ENCODE measurements at regions not wholly inside any gene's neighbourhood (a gene's known extent, or its start where the extent isn't known, plus 50 kb on each side); places are given as distances from the start of the nearest gene placed in this dataset.

DNA sequence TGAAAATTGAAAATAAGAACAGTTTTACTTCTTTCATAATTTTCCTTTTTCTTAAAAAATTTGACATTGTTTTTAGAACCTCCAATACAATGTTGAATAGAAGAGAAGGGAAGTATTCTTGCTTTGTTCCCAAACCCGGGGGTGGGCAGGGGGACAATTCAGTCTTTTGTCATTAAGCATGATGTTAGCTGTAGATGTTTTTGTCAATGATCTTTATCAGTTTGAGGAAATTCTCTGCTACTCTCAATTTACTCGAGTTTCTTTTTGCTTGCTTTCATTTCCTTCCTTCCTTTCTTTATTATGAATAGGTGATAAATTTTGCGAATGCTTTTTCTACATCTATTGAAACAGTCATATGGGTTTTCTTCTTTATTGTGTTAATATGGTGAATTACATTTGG is 183.2 kb upstream of the FRMD6 start:
- FAIRE-seq (no peak), DNase-seq (ENCODE audit: insufficient read length) (no peak)
- TF ChIP-seq POLR2AphosphoS5 (IDR thresholded peaks at IDR 0.05; ENCODE audit: low read depth, low read length) (no peak), TAF1 (IDR thresholded peaks at IDR 0.05; ENCODE audit: borderline replicate concordance, low read depth, low read length) (no peak), POLR2A (IDR thresholded peaks at IDR 0.05; ENCODE audit: low read depth, low read length) (no peak)

DNA sequence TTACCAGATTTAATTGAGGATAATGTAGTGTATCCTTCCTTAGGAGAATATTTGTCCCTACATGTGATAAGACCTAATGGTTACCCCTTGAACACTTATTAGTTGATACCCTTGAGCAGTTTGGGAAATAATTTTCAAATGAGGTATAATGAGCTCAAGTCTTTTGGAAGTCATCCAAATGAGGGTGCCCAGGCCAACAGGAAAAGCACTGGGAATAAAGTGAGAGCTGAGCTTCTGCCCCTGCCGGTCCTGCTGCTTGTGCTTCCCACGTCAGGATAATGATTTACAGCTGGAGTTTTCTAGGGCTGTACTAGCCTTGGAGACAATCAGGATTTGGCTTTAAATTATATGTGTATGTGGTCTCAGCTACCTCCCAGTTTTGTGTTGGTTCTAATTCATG is 178.8 kb upstream of the FRMD6 start:
- DNase-seq (ENCODE audit: insufficient read length) (no peak), FAIRE-seq (no peak)
- TF ChIP-seq POLR2AphosphoS5 (IDR thresholded peaks at IDR 0.05; ENCODE audit: low read depth, low read length) (no peak), POLR2A (IDR thresholded peaks at IDR 0.05; ENCODE audit: low read depth, low read length) (no peak), TAF1 (IDR thresholded peaks at IDR 0.05; ENCODE audit: borderline replicate concordance, low read depth, low read length) (no peak)

DNA sequence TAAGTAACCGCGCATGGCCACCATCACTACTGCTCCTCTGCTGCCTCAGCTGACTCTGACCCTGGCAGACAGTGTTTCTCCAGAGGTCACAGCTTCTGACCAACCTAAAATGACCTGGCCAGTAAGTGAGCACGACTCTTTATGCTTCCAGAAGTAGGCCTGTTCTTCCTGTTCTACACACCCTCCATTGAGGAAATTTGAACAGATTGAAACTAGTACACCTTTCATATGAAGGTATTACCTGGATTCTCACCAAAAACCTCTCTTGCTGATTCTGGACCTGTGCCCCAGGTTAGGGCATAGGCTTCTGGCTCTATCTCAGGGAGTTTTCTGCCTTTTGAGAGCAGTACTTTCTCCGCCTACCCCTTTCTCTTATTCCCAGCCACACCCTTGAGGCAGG is 178.4 kb upstream of the FRMD6 start:
- TF ChIP-seq TAF1 (IDR thresholded peaks at IDR 0.05; ENCODE audit: borderline replicate concordance, low read depth, low read length), result no peak
- TF ChIP-seq POLR2AphosphoS5 (IDR thresholded peaks at IDR 0.05; ENCODE audit: low read depth, low read length), result no peak
- no peak for TF ChIP-seq POLR2A (IDR thresholded peaks at IDR 0.05; ENCODE audit: low read depth, low read length)
- no peak for FAIRE-seq

DNA sequence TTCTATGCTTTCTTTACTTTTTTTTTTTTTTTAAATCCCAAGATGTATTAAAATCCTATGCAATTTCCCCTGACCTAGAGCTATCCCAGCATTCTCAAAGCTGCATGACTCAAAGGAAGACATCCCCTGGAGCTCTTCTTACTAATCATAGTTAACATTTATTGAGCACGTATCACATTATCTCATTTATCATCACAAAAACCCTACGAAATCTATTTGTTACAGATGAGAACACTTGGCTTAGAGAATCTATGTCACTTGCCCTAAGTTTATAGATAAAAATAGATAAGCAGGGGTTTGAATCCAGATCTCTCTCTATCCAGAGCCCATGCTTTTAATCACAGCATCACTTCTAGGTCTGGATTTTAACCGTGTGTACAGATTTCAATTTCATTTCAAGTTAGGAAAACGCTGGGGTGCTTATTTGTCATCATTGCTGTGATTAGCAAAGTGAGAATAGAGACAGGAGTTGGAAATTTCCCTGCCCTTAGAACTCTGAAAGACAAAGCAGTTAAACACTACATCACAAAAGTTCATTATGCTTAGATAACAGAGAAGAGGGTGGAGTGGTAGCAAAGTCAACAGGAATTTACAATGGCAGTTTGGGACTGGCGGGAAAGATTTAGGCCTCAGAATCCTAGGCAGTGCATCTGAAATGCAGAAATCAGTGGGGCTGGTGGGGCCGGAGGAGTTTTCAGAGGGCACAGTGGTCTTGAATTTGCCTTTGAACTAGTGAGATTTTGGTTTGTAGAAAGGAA is 177.7 kb upstream of the FRMD6 start:
- FAIRE-seq, result no peak

More for the DNA sequence above, 178.4 kb upstream of the FRMD6 start:
- no peak for DNase-seq (ENCODE audit: insufficient read length)

DNA sequence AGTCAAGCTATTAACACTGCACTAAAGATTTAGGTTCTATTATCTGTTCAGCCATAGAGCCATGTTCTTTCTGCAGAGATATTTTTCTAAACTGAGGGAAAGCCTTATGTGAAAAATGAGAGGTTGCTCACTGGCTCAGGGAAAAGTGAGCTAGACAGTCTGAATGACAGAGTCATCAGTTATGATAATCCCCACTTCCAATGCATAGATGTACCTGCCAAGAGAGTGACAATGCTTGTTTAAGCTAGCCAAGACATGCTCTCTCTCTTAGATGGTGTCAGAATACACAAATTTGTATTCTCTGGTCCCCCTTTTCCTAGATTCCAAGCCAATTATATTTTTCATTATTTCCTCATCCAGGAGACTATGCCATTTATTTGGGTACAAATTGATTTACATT is 176.9 kb upstream of the FRMD6 start:
- TF ChIP-seq TAF1 (IDR thresholded peaks at IDR 0.05; ENCODE audit: borderline replicate concordance, low read depth, low read length), result no peak
- no peak for TF ChIP-seq POLR2AphosphoS5 (IDR thresholded peaks at IDR 0.05; ENCODE audit: low read depth, low read length)
- TF ChIP-seq POLR2A (IDR thresholded peaks at IDR 0.05; ENCODE audit: low read depth, low read length), result no peak
- no peak for DNase-seq (ENCODE audit: insufficient read length)
- no peak for FAIRE-seq

More for the DNA sequence above, 177.7 kb upstream of the FRMD6 start:
- no peak for TF ChIP-seq TAF1 (IDR thresholded peaks at IDR 0.05; ENCODE audit: borderline replicate concordance, low read depth, low read length)
- TF ChIP-seq POLR2AphosphoS5 (IDR thresholded peaks at IDR 0.05; ENCODE audit: low read depth, low read length), result no peak
- no peak for TF ChIP-seq POLR2A (IDR thresholded peaks at IDR 0.05; ENCODE audit: low read depth, low read length)
- DNase-seq (ENCODE audit: insufficient read length), result no peak

DNA sequence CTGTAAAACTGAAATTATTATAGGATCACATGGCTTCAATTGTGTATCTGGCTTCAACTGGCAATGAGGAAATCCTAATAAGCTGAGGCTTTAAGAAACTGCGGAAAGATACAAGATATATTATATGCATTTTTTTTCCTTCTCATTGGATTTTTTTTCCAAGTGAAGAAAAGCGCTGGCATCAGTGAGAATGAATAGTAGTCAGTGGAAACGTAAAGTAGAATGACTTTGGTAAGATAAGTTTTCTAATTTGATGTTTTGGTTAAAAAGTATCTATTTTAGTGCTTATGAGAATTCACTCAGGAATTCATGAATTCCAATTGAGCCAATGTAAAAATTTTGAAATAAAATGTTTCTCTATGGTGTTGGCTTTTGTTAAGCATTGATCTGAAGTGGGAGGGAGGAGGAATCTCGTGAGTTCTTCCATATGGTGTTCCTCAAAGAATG is 173.5 kb upstream of the FRMD6 start:
- no peak for FAIRE-seq
- TF ChIP-seq POLR2AphosphoS5 (IDR thresholded peaks at IDR 0.05; ENCODE audit: low read depth, low read length) (no peak), TAF1 (IDR thresholded peaks at IDR 0.05; ENCODE audit: borderline replicate concordance, low read depth, low read length) (no peak), POLR2A (IDR thresholded peaks at IDR 0.05; ENCODE audit: low read depth, low read length) (no peak)
- no peak for DNase-seq (ENCODE audit: insufficient read length)

DNA sequence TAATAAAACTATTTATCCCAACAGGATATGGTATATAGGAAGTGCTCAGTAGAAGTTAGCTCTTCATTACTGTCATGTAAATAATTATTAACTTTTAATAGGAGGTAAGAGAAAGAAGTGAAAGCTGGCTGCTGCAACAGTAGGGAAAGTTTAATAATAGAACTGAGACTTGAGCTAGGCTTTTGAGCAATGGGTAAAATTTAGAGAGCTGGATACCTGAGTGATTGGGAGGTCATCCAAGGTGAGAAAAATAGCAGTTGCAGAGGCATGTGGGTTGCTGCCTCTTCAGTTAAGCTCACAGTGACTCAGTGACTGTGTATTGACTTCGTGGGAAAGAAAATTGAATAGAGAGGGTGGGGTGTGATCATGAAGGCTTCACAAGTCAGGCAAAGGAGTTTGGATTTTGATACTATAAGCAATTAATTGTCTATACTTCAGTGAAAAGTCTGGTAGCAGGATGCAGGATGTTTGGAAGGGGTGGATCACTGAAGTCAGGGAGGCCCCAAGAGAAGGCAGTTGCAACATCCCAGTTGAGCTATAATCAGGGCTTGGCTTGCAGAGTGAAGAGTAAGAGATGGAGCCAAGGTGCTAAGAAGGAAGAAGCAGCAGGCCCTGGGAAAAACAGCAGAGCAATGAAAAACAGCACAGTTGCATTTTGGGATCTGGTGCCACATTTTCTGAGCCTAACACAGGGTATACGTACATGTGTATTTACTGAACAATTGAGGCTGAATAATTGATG is 172.0 kb upstream of the FRMD6 start:
- DNase-seq (ENCODE audit: insufficient read length) (no peak), FAIRE-seq (no peak)
- TF ChIP-seq POLR2AphosphoS5 (IDR thresholded peaks at IDR 0.05; ENCODE audit: low read depth, low read length), result no peak
- no peak for TF ChIP-seq TAF1 (IDR thresholded peaks at IDR 0.05; ENCODE audit: borderline replicate concordance, low read depth, low read length)
- TF ChIP-seq POLR2A (IDR thresholded peaks at IDR 0.05; ENCODE audit: low read depth, low read length), result no peak

DNA sequence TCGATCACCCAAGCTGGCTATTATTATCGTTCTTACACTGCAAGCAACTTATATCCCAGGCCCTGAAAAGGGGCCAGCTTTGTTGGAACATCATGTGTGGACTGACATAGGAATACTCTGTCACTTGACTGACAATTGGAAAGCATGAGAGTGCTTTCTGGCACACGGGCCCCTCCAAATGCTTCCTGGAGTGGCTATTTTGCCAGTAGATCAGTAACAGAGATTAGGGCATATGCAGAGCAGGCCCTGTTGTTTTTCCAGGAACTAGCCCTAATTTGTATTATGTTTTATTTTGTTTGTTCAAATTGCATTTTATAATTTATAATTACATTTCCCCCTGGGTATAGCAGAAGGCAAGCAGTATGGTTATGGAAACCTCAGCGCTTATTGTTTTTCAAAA is 170.1 kb upstream of the FRMD6 start:
- no peak for DNase-seq (ENCODE audit: insufficient read length)
- FAIRE-seq, result no peak
- TF ChIP-seq TAF1 (IDR thresholded peaks at IDR 0.05; ENCODE audit: borderline replicate concordance, low read depth, low read length), result no peak
- TF ChIP-seq POLR2A (IDR thresholded peaks at IDR 0.05; ENCODE audit: low read depth, low read length), result no peak
- TF ChIP-seq POLR2AphosphoS5 (IDR thresholded peaks at IDR 0.05; ENCODE audit: low read depth, low read length), result no peak

DNA sequence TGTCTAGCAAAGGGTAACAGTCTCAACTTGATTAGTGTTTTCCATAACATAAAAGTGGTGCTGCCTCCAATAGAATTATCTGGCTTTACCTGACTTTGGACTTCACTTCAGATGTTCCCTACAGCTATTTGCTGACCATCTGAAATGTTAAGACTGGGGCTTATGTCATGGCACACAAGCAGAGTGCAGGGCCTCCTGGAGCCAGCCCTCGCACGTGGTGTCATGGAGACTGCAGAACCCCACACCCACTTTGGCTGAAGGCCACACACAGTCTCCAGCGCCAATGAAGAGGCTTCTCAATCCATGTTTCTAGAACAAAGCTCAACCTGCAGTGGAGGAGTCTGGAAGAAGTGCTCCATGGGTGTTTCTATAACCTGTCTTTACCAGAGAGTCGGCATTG is 169.6 kb upstream of the FRMD6 start:
- FAIRE-seq (no peak), DNase-seq (ENCODE audit: insufficient read length) (no peak)
- TF ChIP-seq POLR2AphosphoS5 (IDR thresholded peaks at IDR 0.05; ENCODE audit: low read depth, low read length) (no peak), TAF1 (IDR thresholded peaks at IDR 0.05; ENCODE audit: borderline replicate concordance, low read depth, low read length) (no peak), POLR2A (IDR thresholded peaks at IDR 0.05; ENCODE audit: low read depth, low read length) (no peak)

DNA sequence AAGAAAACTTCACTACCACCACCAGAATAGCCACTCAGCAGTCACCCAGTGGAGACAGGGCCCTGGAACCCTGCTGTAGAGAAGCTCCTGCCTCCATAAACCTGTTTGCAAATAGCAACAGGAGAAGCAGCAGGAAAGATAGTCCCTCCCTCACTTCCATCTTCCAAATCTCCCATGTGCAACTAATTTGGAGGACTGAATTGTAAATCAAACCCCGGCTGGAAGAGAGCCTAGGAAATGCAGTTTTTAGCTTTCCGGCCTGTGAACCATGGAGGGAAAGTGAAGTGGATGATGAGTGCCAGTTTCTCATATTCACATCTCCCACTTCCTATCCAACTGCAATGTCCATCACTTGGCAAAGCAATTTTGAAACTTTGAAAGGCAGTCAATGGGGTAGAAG is 167.2 kb upstream of the FRMD6 start:
- TF ChIP-seq TAF1 (IDR thresholded peaks at IDR 0.05; ENCODE audit: borderline replicate concordance, low read depth, low read length), result no peak
- no peak for TF ChIP-seq POLR2A (IDR thresholded peaks at IDR 0.05; ENCODE audit: low read depth, low read length)
- no peak for TF ChIP-seq POLR2AphosphoS5 (IDR thresholded peaks at IDR 0.05; ENCODE audit: low read depth, low read length)
- DNase-seq (ENCODE audit: insufficient read length) (no peak), FAIRE-seq (no peak)

DNA sequence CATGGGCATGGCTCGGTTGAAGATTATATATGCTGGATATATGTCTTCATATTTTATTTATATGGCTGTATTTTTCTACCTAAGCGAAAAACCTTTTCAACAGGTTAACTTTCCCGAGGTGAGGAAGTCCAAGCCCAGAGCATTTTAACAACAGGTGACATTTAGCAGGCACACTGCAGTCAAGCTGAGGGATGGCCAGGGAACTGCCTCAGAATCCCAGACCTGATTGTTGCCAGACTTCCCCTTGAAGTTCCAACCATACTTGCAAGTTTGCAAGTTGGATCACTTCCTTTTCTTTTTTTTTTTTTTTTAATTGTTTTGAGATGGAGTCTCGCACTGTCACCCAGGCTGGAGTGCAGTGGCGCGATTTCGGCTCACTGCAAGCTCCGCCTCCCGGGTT is 166.0 kb upstream of the FRMD6 start:
- no peak for TF ChIP-seq POLR2AphosphoS5 (IDR thresholded peaks at IDR 0.05; ENCODE audit: low read depth, low read length)
- no peak for TF ChIP-seq POLR2A (IDR thresholded peaks at IDR 0.05; ENCODE audit: low read depth, low read length)
- TF ChIP-seq TAF1 (IDR thresholded peaks at IDR 0.05; ENCODE audit: borderline replicate concordance, low read depth, low read length), result no peak
- DNase-seq (ENCODE audit: insufficient read length) (no peak), FAIRE-seq (no peak)

DNA sequence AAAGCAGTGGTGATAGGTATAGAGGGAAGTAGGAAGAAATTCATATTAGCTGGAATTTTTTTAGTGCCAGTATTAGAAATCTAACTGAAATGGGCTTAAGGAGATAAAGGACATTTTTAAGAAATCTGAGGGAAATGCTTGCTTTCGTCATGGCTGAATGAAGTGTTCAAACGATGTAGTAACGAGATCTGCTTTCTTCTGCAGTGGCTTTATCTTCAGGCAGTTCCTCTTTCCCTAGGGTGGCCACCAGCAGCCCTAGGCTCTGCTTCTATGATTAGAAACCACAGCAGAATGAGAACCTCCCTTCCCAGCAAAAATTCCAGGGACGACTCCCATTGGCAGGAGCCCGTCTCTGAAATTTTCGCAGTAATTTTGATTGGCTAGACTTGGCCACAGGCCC is 163.9 kb upstream of the FRMD6 start:
- no peak for DNase-seq (ENCODE audit: insufficient read length)
- TF ChIP-seq POLR2AphosphoS5 (IDR thresholded peaks at IDR 0.05; ENCODE audit: low read depth, low read length) (no peak), POLR2A (IDR thresholded peaks at IDR 0.05; ENCODE audit: low read depth, low read length) (no peak), TAF1 (IDR thresholded peaks at IDR 0.05; ENCODE audit: borderline replicate concordance, low read depth, low read length) (no peak)
- FAIRE-seq, result no peak
